ENCODE measurements at regions not wholly inside any gene's neighbourhood (a gene's known extent, or its start where the extent isn't known, plus 50 kb on each side); places are given as distances from the start of the nearest gene placed in this dataset.
"Not testable (repeated sequence)": the region's sequence is repeated elsewhere in the genome, so short reads cannot be mapped to it uniquely, and the experiment has no call there.

- H3K4me3 ChIP-seq: no peak overlapping the region
Observed at GRCh38 chr16:55062442-55062841, 131.8 kb downstream of the IRX5 start.

GRCh38 chr16:55072976-55073375, 142.3 kb downstream of the IRX5 start:
- Histone ChIP-seq H3K4me3 (no peak overlapping the region), H3K9me3 (no peaks in the 10 kb centered on the region), H3K27me3 (peaks cover 0 to 11% (median 0%) of the 10 kb centered on the region in 7 donors), H3K36me3 (no peaks in the 10 kb centered on the region), H3K27ac (no peak overlapping the region), H3K4me1 (no peaks in the 10 kb centered on the region)
- ATAC-seq (no peak), DNase-seq (no peak)
- TF ChIP-seq CTCF (IDR thresholded peaks at IDR 0.05): no peak
- intact Hi-C loops (cut with DNase I): no loop called here
- WGBS, 2 donors: 92 to 100% methylated on average over 1 of the region's 1 CpG

More at GRCh38 chr16:55062442-55062841, 131.8 kb downstream of the IRX5 start:
- ATAC-seq (no peak), DNase-seq (no peak)
- peaks cover 0 to 3% (median 0%) of the 10 kb centered on the region in 11 donors for H3K9me3 ChIP-seq
- TF ChIP-seq CTCF (IDR thresholded peaks at IDR 0.05): no peak
- WGBS, 2 donors: 88 to 100% methylated on average over 2 of the region's 2 CpGs
- H3K27me3 ChIP-seq: peaks cover 0 to 16% (median 9%) of the 10 kb centered on the region in 7 donors
- intact Hi-C loops (cut with DNase I): no loop called here
- no peaks in the 10 kb centered on the region for H3K36me3 ChIP-seq
- H3K4me1 ChIP-seq: no peaks in the 10 kb centered on the region
- H3K27ac ChIP-seq: no peak overlapping the region

GRCh38 chr16:55073830-55074229, 143.2 kb downstream of the IRX5 start:
- H3K9me3 ChIP-seq: no peaks in the 10 kb centered on the region
- H3K4me3 ChIP-seq: no peak overlapping the region
- WGBS, 2 donors: 88 to 90% methylated on average over 4 of the region's 4 CpGs
- ATAC-seq (no peak), DNase-seq (no peak)
- H3K27ac ChIP-seq: no peak overlapping the region
- intact Hi-C loops (cut with DNase I): no loop called here
- H3K36me3 ChIP-seq: no peaks in the 10 kb centered on the region
- H3K4me1 ChIP-seq: peaks cover 0 to 4% (median 0%) of the 10 kb centered on the region in 9 donors
- H3K27me3 ChIP-seq: peaks cover 0 to 11% (median 0%) of the 10 kb centered on the region in 7 donors
- TF ChIP-seq CTCF (IDR thresholded peaks at IDR 0.05): no peak

- intact Hi-C loops (cut with DNase I): not testable (repeated sequence)
- 83 to 89% methylated on average over 7 of the region's 7 CpGs for WGBS, 2 donors
Observed at GRCh38 chr16:55075208-55075607, 144.5 kb downstream of the IRX5 start.

GRCh38 chr16:55076053-55076452, 145.4 kb downstream of the IRX5 start:
- intact Hi-C loops (cut with DNase I): no loop called here
- no peaks in the 10 kb centered on the region for H3K9me3 ChIP-seq
- H3K27ac ChIP-seq: no peak overlapping the region
- H3K27me3 ChIP-seq: peaks cover 0 to 11% (median 0%) of the 10 kb centered on the region in 7 donors
- peaks cover 0 to 7% (median 0%) of the 10 kb centered on the region in 9 donors for H3K4me1 ChIP-seq
- DNase-seq: no peak
- no peak overlapping the region for H3K4me3 ChIP-seq
- TF ChIP-seq CTCF (IDR thresholded peaks at IDR 0.05): no peak
- 86 to 91% methylated on average over 1 of the region's 1 CpG for WGBS, 2 donors
- H3K36me3 ChIP-seq: no peaks in the 10 kb centered on the region
- ATAC-seq: no peak

More at GRCh38 chr16:55075208-55075607, 144.5 kb downstream of the IRX5 start:
- not testable (repeated sequence) for H3K27ac ChIP-seq, H3K4me3 ChIP-seq, H3K4me1 ChIP-seq, H3K36me3 ChIP-seq, DNase-seq, H3K9me3 ChIP-seq, ATAC-seq
- peaks cover 0 to 11% (median 0%) of the 10 kb centered on the region in 7 donors for H3K27me3 ChIP-seq

Data from heart right ventricle (tissue), 16 donors.